Peyer's patch (tissue), 4 donors: ENCODE measurements at regions not wholly inside any gene's neighbourhood (a gene's known extent, or its start where the extent isn't known, plus 50 kb on each side); places are given as distances from the start of the nearest gene placed in this dataset.
A peak's percentile ranks its signal among the peaks of the same experiment; 100 is the strongest.

Source experiments
- DNase-seq, 3 donors: peaks; one replicate each; pipeline ENCODE4 v3.0.0-alpha.2; 2017 to 2019
- H3K27ac ChIP-seq, 4 donors: fragments of 200-600 bp; sonication (generic); one replicate each; pipeline ENCODE4 v1.5.1; 2016 to 2019
- H3K27me3 ChIP-seq, 2 donors: fragments of 200-600 bp; sonication (generic); one replicate each; pipeline ENCODE4 v1.5.1; 2019
- H3K36me3 ChIP-seq, 3 donors: fragments of 200-600 bp; sonication (generic); one replicate each; pipeline ENCODE4 v1.5.1; 2016 to 2019
- H3K4me1 ChIP-seq, 4 donors: fragments of 200-600 bp; sonication (generic); one replicate each; pipeline ENCODE4 v1.5.1; 2016 to 2019
- H3K4me3 ChIP-seq, 4 donors: fragments of 200-600 bp; sonication (generic); 1 replicate in 3 of 4; 2 replicates in 1 of 4; pipeline ENCODE4 v1.5.1; 2016 to 2019; ENCODE audit warnings: mild to moderate bottlenecking in 1 of 4
- H3K9me3 ChIP-seq, 4 donors: fragments of 200-600 bp; sonication (generic); one replicate each; pipeline ENCODE4 v1.5.1; 2016 to 2019; ENCODE audit warnings: mild to moderate bottlenecking in 1 of 4
- POLR2A ChIP-seq, 2 donors: fragments of 450-650 bp; IDR thresholded peaks; one replicate each; pipeline ENCODE4 v1.5.1; 2017; ENCODE audit warnings: antibody characterized with exemption in 2 of 2, mild to moderate bottlenecking in 2 of 2, moderate library complexity in 2 of 2
- TF ChIP-seq, protein P1 (sequence below), 6 experiments: fragments of 450-650 bp in 4 of 6; fragments of 200-600 bp in 2 of 6; sonication (generic) in 1 of 6; IDR thresholded peaks; one replicate each; pipeline ENCODE4 v1.5.1; 2017 to 2019; ENCODE audit warnings: antibody characterized with exemption in 6 of 6, mild to moderate bottlenecking in 3 of 6, moderate library complexity in 1 of 6

DNA sequence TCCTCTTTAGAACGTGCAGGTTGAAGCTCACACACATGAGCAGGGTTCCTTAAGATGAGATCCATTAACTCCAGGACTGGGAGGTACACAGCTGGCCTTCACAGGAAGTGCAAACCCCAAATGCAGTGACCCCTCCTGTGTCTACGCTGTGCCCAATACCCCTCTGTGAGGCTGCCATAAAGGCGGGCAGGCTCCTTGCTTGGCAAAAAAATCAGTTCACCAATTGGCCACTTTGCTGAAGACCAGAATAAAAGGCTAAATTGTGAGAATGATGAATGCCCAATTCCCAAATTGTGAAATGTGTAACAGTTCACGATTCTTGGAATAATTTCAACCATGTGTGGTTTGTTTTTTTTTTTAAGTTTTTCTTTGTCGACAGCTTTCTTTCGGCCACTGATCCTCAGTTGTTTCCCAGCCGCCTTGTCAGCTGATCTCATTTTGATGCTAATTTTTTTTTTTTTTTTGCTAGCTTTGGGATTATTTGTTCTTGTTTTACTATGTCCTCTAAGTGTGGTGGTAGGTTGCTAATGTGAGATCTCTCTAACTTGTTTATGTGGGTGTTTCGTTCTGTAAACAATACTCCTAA, 101.9 kb upstream of the PRSS58 start:
- Histone ChIP-seq H3K36me3 (no peaks in the 10 kb centered on the region), H3K4me3 (no peak overlapping the region), H3K4me1 (no peaks in the 10 kb centered on the region), H3K9me3 (no peaks in the 10 kb centered on the region), H3K27me3 (no peaks in the 10 kb centered on the region), H3K27ac (no peak overlapping the region)
- no peak for TF ChIP-seq POLR2A (IDR thresholded peaks at IDR 0.05)
- TF ChIP-seq, protein P1, sequence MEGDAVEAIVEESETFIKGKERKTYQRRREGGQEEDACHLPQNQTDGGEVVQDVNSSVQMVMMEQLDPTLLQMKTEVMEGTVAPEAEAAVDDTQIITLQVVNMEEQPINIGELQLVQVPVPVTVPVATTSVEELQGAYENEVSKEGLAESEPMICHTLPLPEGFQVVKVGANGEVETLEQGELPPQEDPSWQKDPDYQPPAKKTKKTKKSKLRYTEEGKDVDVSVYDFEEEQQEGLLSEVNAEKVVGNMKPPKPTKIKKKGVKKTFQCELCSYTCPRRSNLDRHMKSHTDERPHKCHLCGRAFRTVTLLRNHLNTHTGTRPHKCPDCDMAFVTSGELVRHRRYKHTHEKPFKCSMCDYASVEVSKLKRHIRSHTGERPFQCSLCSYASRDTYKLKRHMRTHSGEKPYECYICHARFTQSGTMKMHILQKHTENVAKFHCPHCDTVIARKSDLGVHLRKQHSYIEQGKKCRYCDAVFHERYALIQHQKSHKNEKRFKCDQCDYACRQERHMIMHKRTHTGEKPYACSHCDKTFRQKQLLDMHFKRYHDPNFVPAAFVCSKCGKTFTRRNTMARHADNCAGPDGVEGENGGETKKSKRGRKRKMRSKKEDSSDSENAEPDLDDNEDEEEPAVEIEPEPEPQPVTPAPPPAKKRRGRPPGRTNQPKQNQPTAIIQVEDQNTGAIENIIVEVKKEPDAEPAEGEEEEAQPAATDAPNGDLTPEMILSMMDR (IDR thresholded peaks at IDR 0.05), result no peak
- DNase-seq, result no peak

DNA sequence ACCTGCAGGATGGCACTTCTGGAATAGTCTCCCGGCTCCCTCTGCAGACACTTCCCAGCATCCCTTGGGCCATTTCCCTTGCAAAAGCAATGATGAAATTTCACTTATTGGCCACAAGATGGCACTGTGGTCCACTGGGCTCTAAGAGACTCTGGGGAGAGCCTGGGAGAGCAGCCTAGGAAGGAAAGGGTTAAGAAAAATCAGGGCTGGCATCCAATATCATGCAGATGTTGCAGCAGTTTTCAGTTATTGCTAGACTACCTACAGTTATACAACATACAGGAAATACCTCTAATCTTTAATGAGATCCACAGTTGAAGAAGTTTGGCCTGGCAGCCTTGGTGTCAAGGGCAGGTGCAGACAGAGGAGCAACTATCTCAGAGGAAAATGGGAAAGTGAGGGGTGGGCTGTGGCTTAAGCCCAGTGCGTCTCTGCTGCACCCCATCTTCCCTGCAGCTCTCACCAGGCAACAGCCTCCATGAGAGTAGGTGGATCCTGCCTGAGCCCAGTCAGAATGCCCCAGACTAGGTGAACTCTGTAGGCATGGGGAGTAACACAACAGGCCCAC, 100.2 kb upstream of the PRSS58 start:
- Histone ChIP-seq H3K4me1 (no peaks in the 10 kb centered on the region), H3K9me3 (no peaks in the 10 kb centered on the region), H3K4me3 (no peak overlapping the region), H3K36me3 (no peaks in the 10 kb centered on the region), H3K27ac (no peak overlapping the region), H3K27me3 (no peaks in the 10 kb centered on the region)
- peak in 1 of 3 donors; percentile 58 for DNase-seq
- no peak for TF ChIP-seq POLR2A (IDR thresholded peaks at IDR 0.05)
- TF ChIP-seq, protein P1 (IDR thresholded peaks at IDR 0.05), result peak in 4 of 6 experiments; percentile 47 to 71 (median 51)

DNA sequence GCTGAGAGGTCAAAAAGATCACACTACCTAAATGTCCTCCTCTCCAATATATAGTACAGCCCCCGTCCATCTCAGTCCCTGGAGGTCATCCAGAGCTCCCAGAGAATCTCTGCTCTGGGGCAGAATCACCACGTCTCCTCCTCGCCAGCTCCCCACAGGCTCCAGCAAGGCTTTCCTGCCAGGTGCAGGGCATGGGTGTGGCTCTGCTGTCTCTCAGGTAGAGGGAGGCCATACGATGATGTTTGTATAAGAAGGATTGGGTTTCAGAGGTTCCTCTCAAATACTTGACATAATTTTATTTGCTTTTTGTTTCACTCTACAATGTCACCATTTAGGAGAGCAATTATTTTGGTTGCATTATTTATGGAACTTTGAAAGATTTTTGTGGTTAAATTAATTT, 98.3 kb upstream of the PRSS58 start:
- H3K4me3 ChIP-seq, result no peak overlapping the region
- H3K4me1 ChIP-seq, result no peaks in the 10 kb centered on the region
- H3K36me3 ChIP-seq, result no peaks in the 10 kb centered on the region
- TF ChIP-seq, protein P1 (IDR thresholded peaks at IDR 0.05), result no peak
- TF ChIP-seq POLR2A (IDR thresholded peaks at IDR 0.05), result no peak
- no peak overlapping the region for H3K27ac ChIP-seq
- no peak for DNase-seq
- H3K27me3 ChIP-seq, result no peaks in the 10 kb centered on the region
- H3K9me3 ChIP-seq, result no peaks in the 10 kb centered on the region

DNA sequence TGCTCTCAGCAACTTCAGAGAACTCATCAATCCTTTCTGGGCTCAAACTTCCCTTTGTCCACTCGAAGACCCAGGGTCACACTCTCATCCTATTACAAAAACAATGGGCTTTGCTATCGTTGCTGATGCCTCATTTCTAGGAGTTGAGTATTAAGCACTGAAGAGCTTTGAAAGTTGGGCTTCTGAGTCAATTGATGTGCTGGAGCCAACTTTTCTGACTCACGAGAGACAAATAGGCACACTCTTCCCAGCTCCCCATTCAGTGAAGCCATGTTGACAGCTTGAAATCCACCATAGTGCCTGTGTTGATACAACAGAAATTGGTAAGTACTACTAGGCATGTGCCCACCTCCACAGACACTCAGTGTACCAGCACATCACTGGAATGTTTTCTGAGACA, 97.5 kb upstream of the PRSS58 start:
- Histone ChIP-seq H3K27me3 (no peaks in the 10 kb centered on the region), H3K27ac (no peak overlapping the region), H3K36me3 (no peaks in the 10 kb centered on the region), H3K9me3 (no peaks in the 10 kb centered on the region), H3K4me1 (no peaks in the 10 kb centered on the region), H3K4me3 (no peak overlapping the region)
- DNase-seq, result no peak
- TF ChIP-seq, protein P1 (IDR thresholded peaks at IDR 0.05), result no peak
- TF ChIP-seq POLR2A (IDR thresholded peaks at IDR 0.05), result no peak

DNA sequence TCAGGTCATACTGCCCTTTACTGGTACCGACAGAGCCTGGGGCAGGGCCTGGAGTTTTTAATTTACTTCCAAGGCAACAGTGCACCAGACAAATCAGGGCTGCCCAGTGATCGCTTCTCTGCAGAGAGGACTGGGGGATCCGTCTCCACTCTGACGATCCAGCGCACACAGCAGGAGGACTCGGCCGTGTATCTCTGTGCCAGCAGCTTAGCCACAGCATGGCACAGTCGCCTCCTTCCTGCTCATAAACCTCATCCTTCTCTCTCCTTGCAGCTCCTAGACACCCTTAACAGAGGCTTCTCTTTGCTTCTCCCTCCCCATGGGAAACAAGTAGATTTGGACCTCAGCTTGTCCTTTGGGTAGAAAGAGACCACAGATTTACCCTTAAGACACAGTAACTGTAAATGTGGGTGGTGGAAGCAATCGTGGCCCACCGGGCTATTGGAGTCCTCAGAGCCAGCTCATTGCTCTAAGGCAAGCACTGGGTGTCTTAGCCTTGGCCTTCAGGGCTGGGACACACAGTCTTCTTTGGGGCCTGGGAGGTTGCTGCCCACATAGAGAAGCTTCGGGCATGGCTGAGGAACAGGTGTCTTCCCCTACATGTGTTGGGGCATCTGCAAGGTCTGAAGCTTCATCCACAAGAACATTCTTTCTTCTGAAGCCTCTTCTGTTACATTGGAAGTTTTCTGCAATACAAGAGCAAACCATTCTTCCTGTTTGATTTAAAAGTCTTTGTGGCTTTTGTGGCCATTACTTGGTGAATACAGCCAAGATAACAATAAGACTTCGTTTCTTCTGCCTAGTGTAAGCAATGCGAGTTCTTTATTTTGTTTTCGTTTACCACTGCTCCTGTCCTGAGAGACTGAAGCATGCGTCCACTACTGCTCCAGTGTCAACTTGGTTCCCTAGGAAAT, 95.5 kb upstream of the PRSS58 start:
- Histone ChIP-seq H3K36me3 (no peaks in the 10 kb centered on the region), H3K27me3 (no peaks in the 10 kb centered on the region), H3K27ac (peak overlapping the region in 1 of 4 donors; percentile 31), H3K4me3 (no peak overlapping the region), H3K9me3 (no peaks in the 10 kb centered on the region), H3K4me1 (no peaks in the 10 kb centered on the region)
- DNase-seq, result no peak
- TF ChIP-seq POLR2A (IDR thresholded peaks at IDR 0.05), result no peak
- TF ChIP-seq, protein P1 (IDR thresholded peaks at IDR 0.05), result no peak
